ENCODE measurements at regions not wholly inside any gene's neighbourhood (a gene's known extent, or its start where the extent isn't known, plus 50 kb on each side); places are given as distances from the start of the nearest gene placed in this dataset.
"Not testable (repeated sequence)": the region's sequence is repeated elsewhere in the genome, so short reads cannot be mapped to it uniquely, and the experiment has no call there.

GRCh38 chr20:48456366-48457192, 371.2 kb downstream of the PREX1 start:
- Histone ChIP-seq H3K9ac (ENCODE audit: low read length) (no peak overlapping the region), H3K27me3 (ENCODE audit: control insufficient read depth, insufficient read depth, low read length) (no peaks in the 10 kb centered on the region), H3K27ac (ENCODE audit: low read depth, low read length) (no peak overlapping the region), H3K36me3 (ENCODE audit: control insufficient read depth, insufficient read depth, low read length) (no peaks in the 10 kb centered on the region), H3K4me1 (ENCODE audit: control insufficient read depth, insufficient read depth, low read length) (no peaks in the 10 kb centered on the region), H3K4me3 (ENCODE audit: low read length) (no peak overlapping the region)

- Histone ChIP-seq H3K36me3 (ENCODE audit: control insufficient read depth, insufficient read depth, low read length) (no peaks in the 10 kb centered on the region), H3K9ac (ENCODE audit: low read length) (no peak overlapping the region), H3K27ac (ENCODE audit: low read depth, low read length) (no peak overlapping the region), H3K4me3 (ENCODE audit: low read length) (no peak overlapping the region), H3K27me3 (ENCODE audit: control insufficient read depth, insufficient read depth, low read length) (no peaks in the 10 kb centered on the region), H3K4me1 (ENCODE audit: control insufficient read depth, insufficient read depth, low read length) (no peaks in the 10 kb centered on the region)
Observed at GRCh38 chr20:48455651-48456365, 372.0 kb downstream of the PREX1 start.

GRCh38 chr20:48454671-48455490, 372.9 kb downstream of the PREX1 start:
- H3K36me3 ChIP-seq (ENCODE audit: control insufficient read depth, insufficient read depth, low read length), result no peaks in the 10 kb centered on the region
- no peaks in the 10 kb centered on the region for H3K4me1 ChIP-seq (ENCODE audit: control insufficient read depth, insufficient read depth, low read length)
- H3K4me3 ChIP-seq (ENCODE audit: low read length), result no peak overlapping the region
- no peak overlapping the region for H3K9ac ChIP-seq (ENCODE audit: low read length)
- H3K27ac ChIP-seq (ENCODE audit: low read depth, low read length), result no peak overlapping the region
- no peaks in the 10 kb centered on the region for H3K27me3 ChIP-seq (ENCODE audit: control insufficient read depth, insufficient read depth, low read length)

- Histone ChIP-seq H3K36me3 (ENCODE audit: control insufficient read depth, insufficient read depth, low read length) (no peaks in the 10 kb centered on the region), H3K27ac (ENCODE audit: low read depth, low read length) (no peak overlapping the region), H3K4me1 (ENCODE audit: control insufficient read depth, insufficient read depth, low read length) (no peaks in the 10 kb centered on the region), H3K27me3 (ENCODE audit: control insufficient read depth, insufficient read depth, low read length) (no peaks in the 10 kb centered on the region), H3K9ac (ENCODE audit: low read length) (no peak overlapping the region), H3K4me3 (ENCODE audit: low read length) (no peak overlapping the region)
Observed at GRCh38 chr20:48453477-48454093, 374.2 kb downstream of the PREX1 start.

- peaks cover 2% of the 10 kb centered on the region for H3K27me3 ChIP-seq (ENCODE audit: control insufficient read depth, insufficient read depth, low read length)
- no peak overlapping the region for H3K27ac ChIP-seq (ENCODE audit: low read depth, low read length)
- no peaks in the 10 kb centered on the region for H3K4me1 ChIP-seq (ENCODE audit: control insufficient read depth, insufficient read depth, low read length)
- H3K36me3 ChIP-seq (ENCODE audit: control insufficient read depth, insufficient read depth, low read length), result no peaks in the 10 kb centered on the region
- no peak overlapping the region for H3K4me3 ChIP-seq (ENCODE audit: low read length)
- H3K9ac ChIP-seq (ENCODE audit: low read length), result no peak overlapping the region
Observed at GRCh38 chr20:48451401-48451800, 376.4 kb downstream of the PREX1 start.

- no peak overlapping the region for H3K27ac ChIP-seq (ENCODE audit: low read depth, low read length)
- no peaks in the 10 kb centered on the region for H3K4me1 ChIP-seq (ENCODE audit: control insufficient read depth, insufficient read depth, low read length)
- peaks cover 2% of the 10 kb centered on the region for H3K27me3 ChIP-seq (ENCODE audit: control insufficient read depth, insufficient read depth, low read length)
- no peak overlapping the region for H3K4me3 ChIP-seq (ENCODE audit: low read length)
- H3K36me3 ChIP-seq (ENCODE audit: control insufficient read depth, insufficient read depth, low read length), result no peaks in the 10 kb centered on the region
- H3K9ac ChIP-seq (ENCODE audit: low read length), result no peak overlapping the region
Observed at GRCh38 chr20:48448666-48449600, 378.9 kb downstream of the PREX1 start.

GRCh38 chr20:48447456-48447855, 380.3 kb downstream of the PREX1 start:
- Histone ChIP-seq H3K27ac (ENCODE audit: low read depth, low read length) (no peak overlapping the region), H3K4me1 (ENCODE audit: control insufficient read depth, insufficient read depth, low read length) (no peaks in the 10 kb centered on the region), H3K36me3 (ENCODE audit: control insufficient read depth, insufficient read depth, low read length) (no peaks in the 10 kb centered on the region), H3K4me3 (ENCODE audit: low read length) (no peak overlapping the region), H3K9ac (ENCODE audit: low read length) (no peak overlapping the region), H3K27me3 (ENCODE audit: control insufficient read depth, insufficient read depth, low read length) (peaks cover 2% of the 10 kb centered on the region)

GRCh38 chr20:48445827-48446226, 382.0 kb downstream of the PREX1 start:
- no peak overlapping the region for H3K9ac ChIP-seq (ENCODE audit: low read length)
- H3K27me3 ChIP-seq (ENCODE audit: control insufficient read depth, insufficient read depth, low read length), result peaks cover 2% of the 10 kb centered on the region
- H3K4me3 ChIP-seq (ENCODE audit: low read length), result no peak overlapping the region
- H3K36me3 ChIP-seq (ENCODE audit: control insufficient read depth, insufficient read depth, low read length), result no peaks in the 10 kb centered on the region
- no peaks in the 10 kb centered on the region for H3K4me1 ChIP-seq (ENCODE audit: control insufficient read depth, insufficient read depth, low read length)
- no peak overlapping the region for H3K27ac ChIP-seq (ENCODE audit: low read depth, low read length)

- Histone ChIP-seq H3K9ac (ENCODE audit: low read length) (no peak overlapping the region), H3K27me3 (ENCODE audit: control insufficient read depth, insufficient read depth, low read length) (peaks cover 2% of the 10 kb centered on the region), H3K36me3 (ENCODE audit: control insufficient read depth, insufficient read depth, low read length) (no peaks in the 10 kb centered on the region), H3K27ac (ENCODE audit: low read depth, low read length) (no peak overlapping the region), H3K4me3 (ENCODE audit: low read length) (no peak overlapping the region), H3K4me1 (ENCODE audit: control insufficient read depth, insufficient read depth, low read length) (no peaks in the 10 kb centered on the region)
Observed at GRCh38 chr20:48444249-48444648, 383.6 kb downstream of the PREX1 start.

GRCh38 chr20:48440916-48441315, 386.9 kb downstream of the PREX1 start:
- H3K27ac ChIP-seq (ENCODE audit: low read depth, low read length), result no peak overlapping the region
- no peaks in the 10 kb centered on the region for H3K4me1 ChIP-seq (ENCODE audit: control insufficient read depth, insufficient read depth, low read length)
- H3K9ac ChIP-seq (ENCODE audit: low read length), result no peak overlapping the region
- no peaks in the 10 kb centered on the region for H3K27me3 ChIP-seq (ENCODE audit: control insufficient read depth, insufficient read depth, low read length)
- H3K36me3 ChIP-seq (ENCODE audit: control insufficient read depth, insufficient read depth, low read length), result no peaks in the 10 kb centered on the region
- no peak overlapping the region for H3K4me3 ChIP-seq (ENCODE audit: low read length)

- not testable (repeated sequence) for H3K4me1 ChIP-seq (ENCODE audit: control insufficient read depth, insufficient read depth, low read length); H3K9ac ChIP-seq (ENCODE audit: low read length); H3K27me3 ChIP-seq (ENCODE audit: control insufficient read depth, insufficient read depth, low read length); H3K27ac ChIP-seq (ENCODE audit: low read depth, low read length); H3K36me3 ChIP-seq (ENCODE audit: control insufficient read depth, insufficient read depth, low read length); H3K4me3 ChIP-seq (ENCODE audit: low read length)
Observed at GRCh38 chr20:48440261-48440660, 387.5 kb downstream of the PREX1 start.
